ENCODE measurements at regions not wholly inside any gene's neighbourhood (a gene's known extent, or its start where the extent isn't known, plus 50 kb on each side); places are given as distances from the start of the nearest gene placed in this dataset.

- Histone ChIP-seq H3K9me3 (ENCODE audit: insufficient read depth, low read depth, low read length) (no peaks in the 10 kb centered on the region), H3K4me3 (ENCODE audit: low read length) (no peak overlapping the region), H3K36me3 (ENCODE audit: insufficient read depth, low read length) (no peaks in the 10 kb centered on the region), H3K4me1 (ENCODE audit: insufficient read depth, low read length) (peaks cover 6% of the 10 kb centered on the region; the same call in 1 of the 2 replicates), H3K27me3 (ENCODE audit: insufficient read depth, low read length) (no peaks in the 10 kb centered on the region), H3K9ac (ENCODE audit: low read depth, low read length) (no peak overlapping the region), H3K27ac (ENCODE audit: low read depth, low read length) (no peak overlapping the region)
- 91% methylated on average over 1 of the region's 1 CpG for WGBS
Measured at GRCh38 chr9:20043461-20043860, 254.6 kb upstream of the SLC24A2 start.

GRCh38 chr9:20043035-20043434, 254.2 kb upstream of the SLC24A2 start:
- Histone ChIP-seq H3K4me3 (ENCODE audit: low read length) (no peak overlapping the region), H3K27ac (ENCODE audit: low read depth, low read length) (no peak overlapping the region), H3K9me3 (ENCODE audit: insufficient read depth, low read depth, low read length) (no peaks in the 10 kb centered on the region), H3K36me3 (ENCODE audit: insufficient read depth, low read length) (no peaks in the 10 kb centered on the region), H3K27me3 (ENCODE audit: insufficient read depth, low read length) (no peaks in the 10 kb centered on the region), H3K4me1 (ENCODE audit: insufficient read depth, low read length) (peaks cover 11% of the 10 kb centered on the region; the same call in 1 of the 2 replicates), H3K9ac (ENCODE audit: low read depth, low read length) (no peak overlapping the region)
- WGBS = 91% methylated on average over 2 of the region's 3 CpGs

- Histone ChIP-seq H3K27ac (ENCODE audit: low read depth, low read length) (no peak overlapping the region), H3K36me3 (ENCODE audit: insufficient read depth, low read length) (no peaks in the 10 kb centered on the region), H3K9ac (ENCODE audit: low read depth, low read length) (no peak overlapping the region), H3K4me3 (ENCODE audit: low read length) (no peak overlapping the region), H3K27me3 (ENCODE audit: insufficient read depth, low read length) (no peaks in the 10 kb centered on the region), H3K9me3 (ENCODE audit: insufficient read depth, low read depth, low read length) (no peaks in the 10 kb centered on the region), H3K4me1 (ENCODE audit: insufficient read depth, low read length) (peaks cover 12% of the 10 kb centered on the region; the same call in 1 of the 2 replicates)
Measured at GRCh38 chr9:20042128-20042711, 253.4 kb upstream of the SLC24A2 start.

GRCh38 chr9:20041697-20042081, 252.9 kb upstream of the SLC24A2 start:
- H3K9ac ChIP-seq (ENCODE audit: low read depth, low read length) = no peak overlapping the region
- peaks cover 12% of the 10 kb centered on the region; the same call in 1 of the 2 replicates for H3K4me1 ChIP-seq (ENCODE audit: insufficient read depth, low read length)
- H3K9me3 ChIP-seq (ENCODE audit: insufficient read depth, low read depth, low read length) = no peaks in the 10 kb centered on the region
- H3K36me3 ChIP-seq (ENCODE audit: insufficient read depth, low read length) = no peaks in the 10 kb centered on the region
- 92% methylated on average over 5 of the region's 5 CpGs for WGBS
- H3K27ac ChIP-seq (ENCODE audit: low read depth, low read length) = no peak overlapping the region
- no peaks in the 10 kb centered on the region for H3K27me3 ChIP-seq (ENCODE audit: insufficient read depth, low read length)
- H3K4me3 ChIP-seq (ENCODE audit: low read length) = no peak overlapping the region

GRCh38 chr9:20040991-20041696, 252.3 kb upstream of the SLC24A2 start:
- 95% methylated on average over 14 of the region's 14 CpGs for WGBS

GRCh38 chr9:20037699-20038098, 248.9 kb upstream of the SLC24A2 start:
- Histone ChIP-seq H3K9me3 (ENCODE audit: insufficient read depth, low read depth, low read length) (no peaks in the 10 kb centered on the region), H3K4me1 (ENCODE audit: insufficient read depth, low read length) (peaks cover 12% of the 10 kb centered on the region; the same call in 1 of the 2 replicates), H3K27ac (ENCODE audit: low read depth, low read length) (no peak overlapping the region), H3K9ac (ENCODE audit: low read depth, low read length) (no peak overlapping the region), H3K4me3 (ENCODE audit: low read length) (no peak overlapping the region), H3K27me3 (ENCODE audit: insufficient read depth, low read length) (no peaks in the 10 kb centered on the region), H3K36me3 (ENCODE audit: insufficient read depth, low read length) (no peaks in the 10 kb centered on the region)
- 94% methylated on average over 1 of the region's 1 CpG for WGBS

More at GRCh38 chr9:20040991-20041696, 252.3 kb upstream of the SLC24A2 start:
- H3K27ac ChIP-seq (ENCODE audit: low read depth, low read length) = no peak overlapping the region; the same call in 1 of the 2 replicates
- no peaks in the 10 kb centered on the region for H3K9me3 ChIP-seq (ENCODE audit: insufficient read depth, low read depth, low read length)
- H3K9ac ChIP-seq (ENCODE audit: low read depth, low read length) = no peak overlapping the region
- H3K27me3 ChIP-seq (ENCODE audit: insufficient read depth, low read length) = no peaks in the 10 kb centered on the region
- no peak overlapping the region for H3K4me3 ChIP-seq (ENCODE audit: low read length)
- peaks cover 12% of the 10 kb centered on the region; the same call in 1 of the 2 replicates for H3K4me1 ChIP-seq (ENCODE audit: insufficient read depth, low read length)
- no peaks in the 10 kb centered on the region for H3K36me3 ChIP-seq (ENCODE audit: insufficient read depth, low read length)

GRCh38 chr9:20033511-20033910, 244.7 kb upstream of the SLC24A2 start:
- no peak overlapping the region for H3K4me3 ChIP-seq (ENCODE audit: low read length)
- peaks cover 9% of the 10 kb centered on the region for H3K4me1 ChIP-seq (ENCODE audit: insufficient read depth, low read length)
- no peaks in the 10 kb centered on the region for H3K9me3 ChIP-seq (ENCODE audit: insufficient read depth, low read depth, low read length)
- no peaks in the 10 kb centered on the region for H3K27me3 ChIP-seq (ENCODE audit: insufficient read depth, low read length)
- WGBS = 85% methylated on average over 2 of the region's 2 CpGs
- no peaks in the 10 kb centered on the region for H3K36me3 ChIP-seq (ENCODE audit: insufficient read depth, low read length)
- H3K27ac ChIP-seq (ENCODE audit: low read depth, low read length) = no peak overlapping the region
- no peak overlapping the region for H3K9ac ChIP-seq (ENCODE audit: low read depth, low read length)

GRCh38 chr9:20032413-20033006, 243.7 kb upstream of the SLC24A2 start:
- no peak overlapping the region for H3K27ac ChIP-seq (ENCODE audit: low read depth, low read length)
- H3K9ac ChIP-seq (ENCODE audit: low read depth, low read length) = no peak overlapping the region
- H3K4me3 ChIP-seq (ENCODE audit: low read length) = no peak overlapping the region
- no peaks in the 10 kb centered on the region for H3K36me3 ChIP-seq (ENCODE audit: insufficient read depth, low read length)
- H3K9me3 ChIP-seq (ENCODE audit: insufficient read depth, low read depth, low read length) = no peaks in the 10 kb centered on the region
- 96% methylated on average over 8 of the region's 8 CpGs for WGBS
- H3K4me1 ChIP-seq (ENCODE audit: insufficient read depth, low read length) = peaks cover 3% of the 10 kb centered on the region
- no peaks in the 10 kb centered on the region for H3K27me3 ChIP-seq (ENCODE audit: insufficient read depth, low read length)

GRCh38 chr9:20031836-20032235, 243.0 kb upstream of the SLC24A2 start:
- Histone ChIP-seq H3K9ac (ENCODE audit: low read depth, low read length) (no peak overlapping the region), H3K36me3 (ENCODE audit: insufficient read depth, low read length) (no peaks in the 10 kb centered on the region), H3K4me3 (ENCODE audit: low read length) (no peak overlapping the region), H3K9me3 (ENCODE audit: insufficient read depth, low read depth, low read length) (no peaks in the 10 kb centered on the region), H3K27me3 (ENCODE audit: insufficient read depth, low read length) (no peaks in the 10 kb centered on the region), H3K4me1 (ENCODE audit: insufficient read depth, low read length) (peaks cover 3% of the 10 kb centered on the region), H3K27ac (ENCODE audit: low read depth, low read length) (no peak overlapping the region)
- 92% methylated on average over 5 of the region's 6 CpGs for WGBS

- 100% methylated on average over 1 of the region's 2 CpGs for WGBS
- Histone ChIP-seq H3K4me3 (ENCODE audit: low read length) (no peak overlapping the region), H3K9ac (ENCODE audit: low read depth, low read length) (no peak overlapping the region), H3K27ac (ENCODE audit: low read depth, low read length) (no peak overlapping the region), H3K27me3 (ENCODE audit: insufficient read depth, low read length) (no peaks in the 10 kb centered on the region), H3K36me3 (ENCODE audit: insufficient read depth, low read length) (no peaks in the 10 kb centered on the region), H3K4me1 (ENCODE audit: insufficient read depth, low read length) (peaks cover 3% of the 10 kb centered on the region), H3K9me3 (ENCODE audit: insufficient read depth, low read depth, low read length) (no peaks in the 10 kb centered on the region)
Measured at GRCh38 chr9:20030671-20031070, 241.8 kb upstream of the SLC24A2 start.

- H3K36me3 ChIP-seq (ENCODE audit: insufficient read depth, low read length) = no peaks in the 10 kb centered on the region
- H3K9me3 ChIP-seq (ENCODE audit: insufficient read depth, low read depth, low read length) = no peaks in the 10 kb centered on the region
- no peak overlapping the region for H3K9ac ChIP-seq (ENCODE audit: low read depth, low read length)
- H3K4me1 ChIP-seq (ENCODE audit: insufficient read depth, low read length) = peaks cover 3% of the 10 kb centered on the region
- no peak overlapping the region for H3K4me3 ChIP-seq (ENCODE audit: low read length)
- no peak overlapping the region for H3K27ac ChIP-seq (ENCODE audit: low read depth, low read length)
- H3K27me3 ChIP-seq (ENCODE audit: insufficient read depth, low read length) = no peaks in the 10 kb centered on the region
- 94% methylated on average over 4 of the region's 4 CpGs for WGBS
Measured at GRCh38 chr9:20030221-20030620, 241.4 kb upstream of the SLC24A2 start.
